Transverse colon (tissue), 4 donors: ENCODE measurements at regions not wholly inside any gene's neighbourhood (a gene's known extent, or its start where the extent isn't known, plus 50 kb on each side); places are given as distances from the start of the nearest gene placed in this dataset.

ENCODE experiments used
- CTCF ChIP-seq, 5 experiments: fragments of 200-600 bp in 3 of 5; fragments of 450-650 bp in 2 of 5; sonication (generic) in 3 of 5; IDR thresholded peaks; 1 replicate in 2 of 5; 2 replicates in 3 of 5; pipeline ENCODE4 v1.5.1; 2016 to 2017; ENCODE audit warnings: antibody characterized with exemption in 5 of 5, inconsistent platforms in 3 of 5, mild to moderate bottlenecking in 2 of 5, moderate library complexity in 1 of 5
- POLR2A ChIP-seq: fragments of 450-650 bp; IDR thresholded peaks from one replicate; pipeline ENCODE4 v1.6.1; 2016; ENCODE audit warnings: antibody characterized with exemption, mild to moderate bottlenecking, moderate library complexity
- POLR2AphosphoS5 ChIP-seq, 3 donors: sonication (generic); formaldehyde crosslinking; IDR thresholded peaks; one replicate each; pipeline ENCODE4 v1.6.1; 2016; ENCODE audit warnings: antibody characterized with exemption in 3 of 3

- TF ChIP-seq POLR2A: no peak
- TF ChIP-seq CTCF (IDR thresholded peaks at IDR 0.05): no peak
- no peak for TF ChIP-seq POLR2AphosphoS5 (IDR thresholded peaks at IDR 0.05)
These were observed 889.0 kb upstream of the ADGRL4 start for GRCh38 chr1:79895573-79895972.
